ENCODE measurements at regions not wholly inside any gene's neighbourhood (a gene's known extent, or its start where the extent isn't known, plus 50 kb on each side); places are given as distances from the start of the nearest gene placed in this dataset.

DNA sequence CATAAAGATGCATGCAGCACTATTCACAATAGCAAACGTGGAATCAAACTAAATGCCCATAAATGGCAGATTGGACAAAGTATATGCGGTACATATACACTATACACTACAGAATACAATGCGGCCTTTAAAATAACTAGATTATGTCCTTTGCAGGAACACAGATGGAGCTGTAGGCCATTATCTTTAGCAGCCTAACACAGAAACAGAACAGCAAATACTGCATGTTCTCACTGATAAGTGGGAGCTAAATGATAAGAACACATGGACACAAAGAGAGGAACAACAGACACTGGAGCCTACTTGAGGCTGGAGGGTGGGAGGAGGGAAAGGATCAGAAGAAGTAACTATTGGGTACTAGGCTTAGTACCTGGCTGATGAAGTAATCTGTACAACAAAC lies 758.2 kb downstream of the TLE1 start:
- TF ChIP-seq, protein P1, sequence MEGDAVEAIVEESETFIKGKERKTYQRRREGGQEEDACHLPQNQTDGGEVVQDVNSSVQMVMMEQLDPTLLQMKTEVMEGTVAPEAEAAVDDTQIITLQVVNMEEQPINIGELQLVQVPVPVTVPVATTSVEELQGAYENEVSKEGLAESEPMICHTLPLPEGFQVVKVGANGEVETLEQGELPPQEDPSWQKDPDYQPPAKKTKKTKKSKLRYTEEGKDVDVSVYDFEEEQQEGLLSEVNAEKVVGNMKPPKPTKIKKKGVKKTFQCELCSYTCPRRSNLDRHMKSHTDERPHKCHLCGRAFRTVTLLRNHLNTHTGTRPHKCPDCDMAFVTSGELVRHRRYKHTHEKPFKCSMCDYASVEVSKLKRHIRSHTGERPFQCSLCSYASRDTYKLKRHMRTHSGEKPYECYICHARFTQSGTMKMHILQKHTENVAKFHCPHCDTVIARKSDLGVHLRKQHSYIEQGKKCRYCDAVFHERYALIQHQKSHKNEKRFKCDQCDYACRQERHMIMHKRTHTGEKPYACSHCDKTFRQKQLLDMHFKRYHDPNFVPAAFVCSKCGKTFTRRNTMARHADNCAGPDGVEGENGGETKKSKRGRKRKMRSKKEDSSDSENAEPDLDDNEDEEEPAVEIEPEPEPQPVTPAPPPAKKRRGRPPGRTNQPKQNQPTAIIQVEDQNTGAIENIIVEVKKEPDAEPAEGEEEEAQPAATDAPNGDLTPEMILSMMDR (IDR thresholded peaks at IDR 0.05), result no peak
- no peak for TF ChIP-seq POLR2A (IDR thresholded peaks at IDR 0.05)

Data from transverse colon (tissue), 3 donors.